Ovary (tissue), 3 donors: ENCODE measurements at regions not wholly inside any gene's neighbourhood (a gene's known extent, or its start where the extent isn't known, plus 50 kb on each side); places are given as distances from the start of the nearest gene placed in this dataset.

Source experiments
- CTCF ChIP-seq, 3 donors: fragments of 450-650 bp in 2 of 3; fragments of 200-600 bp in 1 of 3; IDR thresholded peaks; one replicate each; pipeline versions ENCODE4 v1.5.1 to v1.8.0; 2016 to 2022; ENCODE audit warnings: antibody characterized with exemption in 3 of 3, mild to moderate bottlenecking in 1 of 3
- POLR2A ChIP-seq: fragments of 450-650 bp; IDR thresholded peaks from one replicate; pipeline ENCODE4 v1.6.1; 2017; ENCODE audit warnings: antibody characterized with exemption, mild to moderate bottlenecking, moderate library complexity
- donor health status: DM: no; HTN: no; CAD: no.

- TF ChIP-seq CTCF (IDR thresholded peaks at IDR 0.05) (no peak), POLR2A (no peak)
Measured at GRCh38 chr4:140311257-140311835, 62.1 kb upstream of the SCOC start.
